ENCODE measurements at regions not wholly inside any gene's neighbourhood (a gene's known extent, or its start where the extent isn't known, plus 50 kb on each side); places are given as distances from the start of the nearest gene placed in this dataset.

GRCh38 chr1:213491468-213491867 is 440.4 kb downstream of the RPS6KC1 start:
- TF ChIP-seq EZH2 (IDR thresholded peaks at IDR 0.05; ENCODE audit: borderline replicate concordance, insufficient read depth, low read length, poor library complexity, severe bottlenecking) (no peak), REST (IDR thresholded peaks at IDR 0.05; ENCODE audit: borderline replicate concordance) (no peak), RAD21 (conservative IDR thresholded peaks at IDR 0.05) (no peak), SMC3 (conservative IDR thresholded peaks at IDR 0.05; ENCODE audit: poor library complexity) (no peak), TAF1 (IDR thresholded peaks at IDR 0.05; ENCODE audit: low read depth) (no peak), EP300 (conservative IDR thresholded peaks at IDR 0.05; ENCODE audit: poor library complexity, severe bottlenecking) (no peak), POLR2AphosphoS5 (IDR thresholded peaks at IDR 0.05) (no peak), MXI1 (conservative IDR thresholded peaks at IDR 0.05; ENCODE audit: poor library complexity, severe bottlenecking) (no peak)
- TF ChIP-seq, protein P1, sequence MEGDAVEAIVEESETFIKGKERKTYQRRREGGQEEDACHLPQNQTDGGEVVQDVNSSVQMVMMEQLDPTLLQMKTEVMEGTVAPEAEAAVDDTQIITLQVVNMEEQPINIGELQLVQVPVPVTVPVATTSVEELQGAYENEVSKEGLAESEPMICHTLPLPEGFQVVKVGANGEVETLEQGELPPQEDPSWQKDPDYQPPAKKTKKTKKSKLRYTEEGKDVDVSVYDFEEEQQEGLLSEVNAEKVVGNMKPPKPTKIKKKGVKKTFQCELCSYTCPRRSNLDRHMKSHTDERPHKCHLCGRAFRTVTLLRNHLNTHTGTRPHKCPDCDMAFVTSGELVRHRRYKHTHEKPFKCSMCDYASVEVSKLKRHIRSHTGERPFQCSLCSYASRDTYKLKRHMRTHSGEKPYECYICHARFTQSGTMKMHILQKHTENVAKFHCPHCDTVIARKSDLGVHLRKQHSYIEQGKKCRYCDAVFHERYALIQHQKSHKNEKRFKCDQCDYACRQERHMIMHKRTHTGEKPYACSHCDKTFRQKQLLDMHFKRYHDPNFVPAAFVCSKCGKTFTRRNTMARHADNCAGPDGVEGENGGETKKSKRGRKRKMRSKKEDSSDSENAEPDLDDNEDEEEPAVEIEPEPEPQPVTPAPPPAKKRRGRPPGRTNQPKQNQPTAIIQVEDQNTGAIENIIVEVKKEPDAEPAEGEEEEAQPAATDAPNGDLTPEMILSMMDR (IDR thresholded peaks at IDR 0.05; ENCODE audit: poor library complexity, severe bottlenecking): no peak
- Histone ChIP-seq H3K27ac (ENCODE audit: low read length) (no peak overlapping the region), H3K9me3 (ENCODE audit: low read length) (no peaks in the 10 kb centered on the region), H3K4me2 (ENCODE audit: low read length) (no peak overlapping the region), H3K9ac (ENCODE audit: low read length) (no peak overlapping the region), H3K79me2 (replicated peaks; ENCODE audit: insufficient read depth, low read length) (no peaks in the 10 kb centered on the region), H3K27me3 (ENCODE audit: insufficient read depth, low read depth, low read length) (no peaks in the 10 kb centered on the region), H3K9me2 (ENCODE audit: insufficient read depth, low read length) (no peaks in the 10 kb centered on the region), H3F3A (ENCODE audit: insufficient read depth, low read length, poor library complexity, severe bottlenecking) (no peaks in the 10 kb centered on the region), H3K4me3 (ENCODE audit: low read length) (no peak overlapping the region), H4K20me1 (ENCODE audit: insufficient read depth) (no peaks in the 10 kb centered on the region), H2AFZ (ENCODE audit: low read depth, low read length) (no peak overlapping the region), H3K36me3 (ENCODE audit: insufficient read depth, low read length) (no peaks in the 10 kb centered on the region)

DNA sequence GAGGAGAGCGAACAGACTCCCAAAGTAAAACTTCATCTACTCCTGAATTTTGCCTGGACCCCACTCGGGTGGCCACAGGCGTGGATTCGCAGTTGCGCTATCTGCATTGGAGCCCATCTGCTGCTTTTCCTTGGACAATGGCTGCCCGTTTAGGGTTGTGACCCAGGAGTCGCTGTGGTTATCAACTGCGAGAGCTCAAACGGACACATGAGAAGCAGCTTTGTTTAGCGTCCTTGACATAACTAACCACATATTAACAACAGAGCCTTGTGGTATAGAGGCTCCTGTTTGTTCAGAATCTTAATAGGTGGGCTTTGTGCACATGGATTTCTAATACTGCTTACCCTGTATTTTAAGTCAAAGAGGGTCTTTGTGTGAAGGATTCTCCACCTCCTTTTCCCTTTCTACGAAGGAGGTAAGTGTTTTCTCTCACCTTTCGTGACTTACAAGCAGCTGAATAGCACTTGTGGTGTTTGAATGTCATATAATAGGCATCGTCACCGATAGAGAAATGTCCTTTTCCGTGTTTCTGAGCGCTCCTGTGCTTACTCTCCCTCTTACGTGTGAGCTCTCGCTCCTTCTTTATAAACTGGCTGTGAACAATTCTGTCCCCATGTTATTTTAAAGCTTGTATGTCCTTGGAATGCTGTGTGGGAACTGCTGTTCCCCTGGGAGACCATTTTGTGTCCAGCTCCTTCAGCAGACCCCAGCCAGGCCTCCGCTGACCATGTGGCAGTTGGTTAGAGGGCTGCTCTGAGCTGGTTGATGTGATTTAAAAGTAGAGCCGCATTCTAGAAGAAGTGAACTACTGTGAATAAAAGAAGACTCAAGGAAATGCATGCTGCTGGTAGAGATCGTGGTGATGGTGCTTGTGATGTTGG is 441.4 kb downstream of the RPS6KC1 start:
- Histone ChIP-seq H3K9ac (ENCODE audit: low read length) (no peak overlapping the region), H3K4me2 (ENCODE audit: low read length) (no peak overlapping the region), H2AFZ (ENCODE audit: low read depth, low read length) (no peak overlapping the region), H3K79me2 (replicated peaks; ENCODE audit: insufficient read depth, low read length) (no peaks in the 10 kb centered on the region), H4K20me1 (ENCODE audit: insufficient read depth) (no peaks in the 10 kb centered on the region), H3K9me3 (ENCODE audit: low read length) (no peaks in the 10 kb centered on the region), H3F3A (ENCODE audit: insufficient read depth, low read length, poor library complexity, severe bottlenecking) (no peaks in the 10 kb centered on the region), H3K9me2 (ENCODE audit: insufficient read depth, low read length) (no peaks in the 10 kb centered on the region), H3K4me3 (ENCODE audit: low read length) (no peak overlapping the region), H3K36me3 (ENCODE audit: insufficient read depth, low read length) (no peaks in the 10 kb centered on the region), H3K27me3 (ENCODE audit: insufficient read depth, low read depth, low read length) (no peaks in the 10 kb centered on the region), H3K27ac (ENCODE audit: low read length) (no peak overlapping the region)
- TF ChIP-seq SMC3 (conservative IDR thresholded peaks at IDR 0.05; ENCODE audit: poor library complexity) (no peak), EP300 (conservative IDR thresholded peaks at IDR 0.05; ENCODE audit: poor library complexity, severe bottlenecking) (no peak), TAF1 (IDR thresholded peaks at IDR 0.05; ENCODE audit: low read depth) (no peak), EZH2 (IDR thresholded peaks at IDR 0.05; ENCODE audit: borderline replicate concordance, insufficient read depth, low read length, poor library complexity, severe bottlenecking) (no peak), REST (IDR thresholded peaks at IDR 0.05; ENCODE audit: borderline replicate concordance) (no peak), POLR2AphosphoS5 (IDR thresholded peaks at IDR 0.05) (no peak), MXI1 (conservative IDR thresholded peaks at IDR 0.05; ENCODE audit: poor library complexity, severe bottlenecking) (no peak), RAD21 (conservative IDR thresholded peaks at IDR 0.05) (no peak)
- TF ChIP-seq, protein P1 (IDR thresholded peaks at IDR 0.05; ENCODE audit: poor library complexity, severe bottlenecking): no peak
